ENCODE measurements at regions not wholly inside any gene's neighbourhood (a gene's known extent, or its start where the extent isn't known, plus 50 kb on each side); places are given as distances from the start of the nearest gene placed in this dataset.

GRCh38 chrX:23228950-23229448 lies 105.7 kb upstream of the PTCHD1 start:
- no peak for DNase-seq (ENCODE audit: low spot score)

GRCh38 chrX:23235051-23235450 lies 99.6 kb upstream of the PTCHD1 start:
- no peak for DNase-seq (ENCODE audit: low spot score)

GRCh38 chrX:23246001-23246400 lies 88.6 kb upstream of the PTCHD1 start:
- no peak for DNase-seq (ENCODE audit: low spot score)

- DNase-seq (ENCODE audit: low spot score) = no peak
Observed at GRCh38 chrX:23248187-23248586, 86.5 kb upstream of the PTCHD1 start.

GRCh38 chrX:23251043-23251442 lies 83.6 kb upstream of the PTCHD1 start:
- DNase-seq (ENCODE audit: low spot score) = no peak

- no peak for DNase-seq (ENCODE audit: low spot score)
Observed at GRCh38 chrX:23263892-23264291, 70.8 kb upstream of the PTCHD1 start.

- DNase-seq (ENCODE audit: low spot score) = no peak
Observed at GRCh38 chrX:23269923-23270322, 64.7 kb upstream of the PTCHD1 start.

- DNase-seq (ENCODE audit: low spot score) = no peak
Observed at GRCh38 chrX:23271026-23271425, 63.6 kb upstream of the PTCHD1 start.

GRCh38 chrX:23276475-23276874 lies 58.2 kb upstream of the PTCHD1 start:
- DNase-seq (ENCODE audit: low spot score) = no peak

Data from cerebellar cortex (tissue), 1 donor.